ENCODE measurements at regions not wholly inside any gene's neighbourhood (a gene's known extent, or its start where the extent isn't known, plus 50 kb on each side); places are given as distances from the start of the nearest gene placed in this dataset.

DNA sequence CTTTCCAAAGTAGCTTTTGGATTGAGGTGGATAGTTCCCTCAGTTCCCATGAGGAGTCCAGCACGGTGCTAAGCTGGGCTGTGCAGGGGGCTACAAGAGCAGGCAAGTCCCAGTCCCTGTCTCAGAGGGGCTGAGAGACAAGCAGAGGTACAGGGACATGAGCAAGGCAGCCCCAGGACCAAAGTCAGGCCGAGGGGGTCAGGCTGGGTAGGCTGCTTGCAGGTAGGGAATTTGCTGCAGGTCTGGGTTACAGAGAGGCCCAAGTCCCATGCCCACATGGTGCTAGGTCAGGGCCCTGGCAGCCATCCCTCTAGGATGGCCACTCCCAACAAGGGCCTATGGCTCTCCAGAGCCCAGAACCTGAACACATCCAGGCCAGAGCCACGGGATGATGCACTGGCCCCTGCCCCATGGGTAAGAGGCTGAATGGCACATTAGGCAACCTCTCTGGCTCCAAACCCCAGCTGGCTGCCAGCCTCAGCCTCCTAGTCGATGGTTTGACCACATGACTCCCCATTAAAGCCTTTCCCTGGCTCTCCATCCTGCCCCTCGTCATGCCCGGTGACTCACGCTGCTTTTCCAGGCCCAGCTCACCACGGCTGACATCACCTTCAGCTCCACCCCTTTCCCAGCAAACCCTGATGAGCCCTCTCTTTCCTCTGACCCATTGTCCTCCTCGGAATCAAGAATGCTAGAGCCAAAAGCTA lies 83.7 kb downstream of the SDC1 start:
- Histone ChIP-seq H3K27me3 (ENCODE audit: control insufficient read depth in 2 of 2, insufficient read depth in 2 of 2, low read length in 2 of 2) (peaks cover 0 to 4% of the 10 kb centered on the region in 2 experiments; a peak in 1 of 5 replicates), H2AFZ (ENCODE audit: low read depth, low read length) (peak overlapping the region; percentile 18; the same call in 1 of the 2 replicates), H3K4me2 (ENCODE audit: insufficient read depth, low read length) (no peak overlapping the region), H3K36me3 (ENCODE audit: control insufficient read depth, insufficient read depth, low read length) (no peaks in the 10 kb centered on the region), H3K79me2 (ENCODE audit: control insufficient read depth, insufficient read depth, low read length) (no peaks in the 10 kb centered on the region), H3K9me3 (replicated peaks; ENCODE audit: control insufficient read depth, insufficient read depth, low read depth, low read length) (no peaks in the 10 kb centered on the region), H3K9ac (ENCODE audit: insufficient read depth in 1 of 2, low read depth in 2 of 2, low read length in 2 of 2) (no peak overlapping the region), H3K9me1 (ENCODE audit: control insufficient read depth, insufficient read depth, low read length) (no peaks in the 10 kb centered on the region), H3K4me1 (replicated peaks in 1 of 2; ENCODE audit: control insufficient read depth in 2 of 2, insufficient read depth in 2 of 2, low read length in 2 of 2) (peaks cover 16 to 21% of the 10 kb centered on the region in 2 experiments), H4K20me1 (replicated peaks; ENCODE audit: control insufficient read depth, insufficient read depth, low read length) (no peaks in the 10 kb centered on the region), H3K4me3 (no peak overlapping the region), H3K27ac (ENCODE audit: extremely low read depth, low read depth, low read length) (no peak overlapping the region)
- 6% methylated on average over 9 of the region's 9 CpGs for WGBS (ENCODE audit: insufficient coverage, low coverage, missing lambda C conversion rate)
- DNase-seq (ENCODE audit: extremely low read depth in 1 of 4, low spot score in 3 of 4) (peak; percentile 25 to 47 (median 40)), FAIRE-seq (no peak), ATAC-seq (no peak)
- in situ Hi-C loops (cut with MboI), result no loop called here
- no TSS peak for BruUV-seq (replicated peaks)
- POLR2A ChIA-PET, result interaction anchor here (1.0 kb wide), 1 partner anchor 16 kb away, joined by 3 read pairs; no protein-coding TSS in a partner anchor
- CTCF ChIA-PET (ENCODE audit: low intra/inter-chr PET ratio), result no interaction called here
- intact Hi-C loops (cut with micrococcal nuclease), result no loop called here
- TF ChIP-seq JUN (IDR thresholded peaks at IDR 0.05; ENCODE audit: borderline replicate concordance, low read depth, low read length), result peak; percentile 87
- no peak for TF ChIP-seq JUN (CRISPR knock-in tag; IDR thresholded peaks at IDR 0.05; ENCODE audit: borderline replicate concordance)
- TF ChIP-seq, protein P1, sequence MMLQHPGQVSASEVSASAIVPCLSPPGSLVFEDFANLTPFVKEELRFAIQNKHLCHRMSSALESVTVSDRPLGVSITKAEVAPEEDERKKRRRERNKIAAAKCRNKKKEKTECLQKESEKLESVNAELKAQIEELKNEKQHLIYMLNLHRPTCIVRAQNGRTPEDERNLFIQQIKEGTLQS (IDR thresholded peaks at IDR 0.05), result peak; percentile 94
- TF ChIP-seq, protein P1 (CRISPR knock-in tag; conservative IDR thresholded peaks at IDR 0.05), result no peak
- TF ChIP-seq ZNF436 (CRISPR knock-in tag; IDR thresholded peaks at IDR 0.05), result no peak
- 0 out of 4 replicates have a peak, but pooled peaks of 1 of the 2 experiments have one; percentile 32 for TF ChIP-seq NRF1 (conservative IDR thresholded peaks at IDR 0.05 in 1 of 2, IDR thresholded peaks at IDR 0.05 in 1 of 2)
- no peak for TF ChIP-seq ZNF830 (CRISPR knock-in tag; IDR thresholded peaks at IDR 0.05)
- no peak for TF ChIP-seq SIN3A (IDR thresholded peaks at IDR 0.05; ENCODE audit: borderline replicate concordance in 2 of 2, control insufficient read depth in 1 of 2, low read depth in 2 of 2, low read length in 2 of 2)
- TF ChIP-seq FOSL1 (tag; conservative IDR thresholded peaks at IDR 0.05), result peak; percentile 86
- TF ChIP-seq, protein P2, sequence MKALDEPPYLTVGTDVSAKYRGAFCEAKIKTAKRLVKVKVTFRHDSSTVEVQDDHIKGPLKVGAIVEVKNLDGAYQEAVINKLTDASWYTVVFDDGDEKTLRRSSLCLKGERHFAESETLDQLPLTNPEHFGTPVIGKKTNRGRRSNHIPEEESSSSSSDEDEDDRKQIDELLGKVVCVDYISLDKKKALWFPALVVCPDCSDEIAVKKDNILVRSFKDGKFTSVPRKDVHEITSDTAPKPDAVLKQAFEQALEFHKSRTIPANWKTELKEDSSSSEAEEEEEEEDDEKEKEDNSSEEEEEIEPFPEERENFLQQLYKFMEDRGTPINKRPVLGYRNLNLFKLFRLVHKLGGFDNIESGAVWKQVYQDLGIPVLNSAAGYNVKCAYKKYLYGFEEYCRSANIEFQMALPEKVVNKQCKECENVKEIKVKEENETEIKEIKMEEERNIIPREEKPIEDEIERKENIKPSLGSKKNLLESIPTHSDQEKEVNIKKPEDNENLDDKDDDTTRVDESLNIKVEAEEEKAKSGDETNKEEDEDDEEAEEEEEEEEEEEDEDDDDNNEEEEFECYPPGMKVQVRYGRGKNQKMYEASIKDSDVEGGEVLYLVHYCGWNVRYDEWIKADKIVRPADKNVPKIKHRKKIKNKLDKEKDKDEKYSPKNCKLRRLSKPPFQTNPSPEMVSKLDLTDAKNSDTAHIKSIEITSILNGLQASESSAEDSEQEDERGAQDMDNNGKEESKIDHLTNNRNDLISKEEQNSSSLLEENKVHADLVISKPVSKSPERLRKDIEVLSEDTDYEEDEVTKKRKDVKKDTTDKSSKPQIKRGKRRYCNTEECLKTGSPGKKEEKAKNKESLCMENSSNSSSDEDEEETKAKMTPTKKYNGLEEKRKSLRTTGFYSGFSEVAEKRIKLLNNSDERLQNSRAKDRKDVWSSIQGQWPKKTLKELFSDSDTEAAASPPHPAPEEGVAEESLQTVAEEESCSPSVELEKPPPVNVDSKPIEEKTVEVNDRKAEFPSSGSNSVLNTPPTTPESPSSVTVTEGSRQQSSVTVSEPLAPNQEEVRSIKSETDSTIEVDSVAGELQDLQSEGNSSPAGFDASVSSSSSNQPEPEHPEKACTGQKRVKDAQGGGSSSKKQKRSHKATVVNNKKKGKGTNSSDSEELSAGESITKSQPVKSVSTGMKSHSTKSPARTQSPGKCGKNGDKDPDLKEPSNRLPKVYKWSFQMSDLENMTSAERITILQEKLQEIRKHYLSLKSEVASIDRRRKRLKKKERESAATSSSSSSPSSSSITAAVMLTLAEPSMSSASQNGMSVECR (CRISPR knock-in tag; IDR thresholded peaks at IDR 0.05), result no peak
- no peak for TF ChIP-seq NONO (IDR thresholded peaks at IDR 0.05; ENCODE audit: low read depth in 2 of 2, low read length in 1 of 2)
- 0 out of 2 replicates have a peak, but pooled peaks have one; percentile 19 for TF ChIP-seq CTBP1 (IDR thresholded peaks at IDR 0.05; ENCODE audit: borderline replicate concordance)
- peak; percentile 43; the same call in 1 of the 2 replicates for TF ChIP-seq L3MBTL2 (IDR thresholded peaks at IDR 0.05)
- TF ChIP-seq ZNF354B (CRISPR knock-in tag; IDR thresholded peaks at IDR 0.05), result no peak
- peak; percentile 32; the same call in 1 of the 2 replicates for TF ChIP-seq SMARCE1 (IDR thresholded peaks at IDR 0.05)
- TF ChIP-seq JUND (IDR thresholded peaks at IDR 0.05; ENCODE audit: borderline replicate concordance, low read depth, low read length), result peak; percentile 81
- peak; percentile 75; the same call in 1 of the 3 replicates for TF ChIP-seq JUND (tag; IDR thresholded peaks at IDR 0.05; ENCODE audit: borderline replicate concordance, low read depth, low read length)

All from K562 (cell line).